ENCODE measurements at regions not wholly inside any gene's neighbourhood (a gene's known extent, or its start where the extent isn't known, plus 50 kb on each side); places are given as distances from the start of the nearest gene placed in this dataset.

DNA sequence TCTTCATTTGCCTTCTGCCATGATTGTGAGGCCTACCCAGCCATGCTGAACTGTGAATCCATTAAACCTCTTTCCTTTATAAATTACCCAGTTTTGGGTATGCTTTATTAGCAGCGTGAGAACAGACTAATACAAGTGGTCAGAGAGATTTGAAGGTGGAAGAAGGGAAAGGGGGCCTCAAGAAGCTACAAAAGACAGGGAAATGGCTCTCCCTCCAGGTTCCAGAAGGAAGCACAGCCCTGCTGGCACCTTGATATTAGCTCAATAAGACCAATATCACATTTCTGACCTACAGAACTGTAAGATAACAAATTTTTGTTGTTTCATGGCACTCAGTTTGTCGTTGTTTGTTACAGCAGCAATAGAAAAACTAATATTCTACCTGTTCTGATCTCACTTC, 536.5 kb upstream of the MARCKS start:
- H3K4me2 ChIP-seq (ENCODE audit: low read length, poor library complexity, severe bottlenecking): no peak overlapping the region
- H4K91ac ChIP-seq (ENCODE audit: low read length): no peak overlapping the region
- no peak overlapping the region for H3K4me3 ChIP-seq (ENCODE audit: insufficient read depth in 1 of 2, low read depth in 1 of 2, low read length in 2 of 2)
- H3K36me3 ChIP-seq (ENCODE audit: control insufficient read depth in 1 of 2, insufficient read depth in 2 of 2, low read depth in 1 of 2, low read length in 2 of 2): no peaks in the 10 kb centered on the region
- no peaks in the 10 kb centered on the region for H3K4me1 ChIP-seq (ENCODE audit: control insufficient read depth, insufficient read depth, low read depth, low read length)
- no peak for DNase-seq
- H3K18ac ChIP-seq (ENCODE audit: low read depth in 1 of 2, low read length in 2 of 2): no peak overlapping the region
- H2BK12ac ChIP-seq (ENCODE audit: low read length in 2 of 2): no peak overlapping the region
- no peak overlapping the region for H4K8ac ChIP-seq (ENCODE audit: low read length)
- H2AK5ac ChIP-seq (ENCODE audit: low read length, severe bottlenecking): no peak overlapping the region
- H3K23ac ChIP-seq (ENCODE audit: low read length in 2 of 2): no peak overlapping the region
- no peak overlapping the region for H2BK15ac ChIP-seq (ENCODE audit: low read depth, poor library complexity, severe bottlenecking)
- no peak overlapping the region for H2AFZ ChIP-seq (ENCODE audit: low read depth, low read length)
- H3K79me1 ChIP-seq (replicated peaks; ENCODE audit: low read length, poor library complexity, severe bottlenecking): no peaks in the 10 kb centered on the region
- H3K27ac ChIP-seq (ENCODE audit: low read length, poor library complexity, severe bottlenecking): no peak overlapping the region
- H3K9me3 ChIP-seq (ENCODE audit: control insufficient read depth, low read length): no peaks in the 10 kb centered on the region
- no peaks in the 10 kb centered on the region for H3K27me3 ChIP-seq (ENCODE audit: control insufficient read depth in 1 of 2, insufficient read depth in 1 of 2, low read length in 2 of 2)
- no peak overlapping the region for H2BK5ac ChIP-seq (ENCODE audit: low read depth, low read length, poor library complexity, severe bottlenecking)
- 90% methylated on average over 1 of the region's 2 CpGs for WGBS
- no peak overlapping the region for H3K4ac ChIP-seq (ENCODE audit: low read depth in 1 of 2, low read length in 2 of 2)
- H3K9ac ChIP-seq (ENCODE audit: low read length): no peak overlapping the region
- H3K14ac ChIP-seq (ENCODE audit: low read length in 2 of 2): no peak overlapping the region
- H2BK120ac ChIP-seq (ENCODE audit: low read depth, low read length): no peak overlapping the region

GRCh38 chr6:113326781-113327180, 530.4 kb upstream of the MARCKS start:
- Histone ChIP-seq H4K8ac (ENCODE audit: low read length) (no peak overlapping the region), H3K79me1 (replicated peaks; ENCODE audit: low read length, poor library complexity, severe bottlenecking) (no peaks in the 10 kb centered on the region), H3K27me3 (ENCODE audit: control insufficient read depth in 1 of 2, insufficient read depth in 1 of 2, low read length in 2 of 2) (no peaks in the 10 kb centered on the region), H3K14ac (ENCODE audit: low read length in 2 of 2) (no peak overlapping the region), H2BK15ac (ENCODE audit: low read depth, poor library complexity, severe bottlenecking) (no peak overlapping the region), H3K36me3 (ENCODE audit: control insufficient read depth in 1 of 2, insufficient read depth in 2 of 2, low read depth in 1 of 2, low read length in 2 of 2) (no peaks in the 10 kb centered on the region), H3K4me1 (ENCODE audit: control insufficient read depth, insufficient read depth, low read depth, low read length) (no peaks in the 10 kb centered on the region), H3K4me3 (ENCODE audit: insufficient read depth in 1 of 2, low read depth in 1 of 2, low read length in 2 of 2) (no peak overlapping the region), H3K4me2 (ENCODE audit: low read length, poor library complexity, severe bottlenecking) (no peak overlapping the region), H3K9me3 (ENCODE audit: control insufficient read depth, low read length) (no peaks in the 10 kb centered on the region), H3K4ac (ENCODE audit: low read depth in 1 of 2, low read length in 2 of 2) (no peak overlapping the region), H2BK12ac (ENCODE audit: low read length in 2 of 2) (no peak overlapping the region), H3K27ac (ENCODE audit: low read length, poor library complexity, severe bottlenecking) (no peak overlapping the region), H4K91ac (ENCODE audit: low read length) (no peak overlapping the region), H3K9ac (ENCODE audit: low read length) (no peak overlapping the region), H2AK5ac (ENCODE audit: low read length, severe bottlenecking) (no peak overlapping the region), H2BK120ac (ENCODE audit: low read depth, low read length) (no peak overlapping the region), H3K23ac (ENCODE audit: low read length in 2 of 2) (no peak overlapping the region), H3K18ac (ENCODE audit: low read depth in 1 of 2, low read length in 2 of 2) (no peak overlapping the region), H2AFZ (ENCODE audit: low read depth, low read length) (no peak overlapping the region), H2BK5ac (ENCODE audit: low read depth, low read length, poor library complexity, severe bottlenecking) (no peak overlapping the region)
- 84% methylated on average over 3 of the region's 3 CpGs for WGBS
- no peak for DNase-seq

DNA sequence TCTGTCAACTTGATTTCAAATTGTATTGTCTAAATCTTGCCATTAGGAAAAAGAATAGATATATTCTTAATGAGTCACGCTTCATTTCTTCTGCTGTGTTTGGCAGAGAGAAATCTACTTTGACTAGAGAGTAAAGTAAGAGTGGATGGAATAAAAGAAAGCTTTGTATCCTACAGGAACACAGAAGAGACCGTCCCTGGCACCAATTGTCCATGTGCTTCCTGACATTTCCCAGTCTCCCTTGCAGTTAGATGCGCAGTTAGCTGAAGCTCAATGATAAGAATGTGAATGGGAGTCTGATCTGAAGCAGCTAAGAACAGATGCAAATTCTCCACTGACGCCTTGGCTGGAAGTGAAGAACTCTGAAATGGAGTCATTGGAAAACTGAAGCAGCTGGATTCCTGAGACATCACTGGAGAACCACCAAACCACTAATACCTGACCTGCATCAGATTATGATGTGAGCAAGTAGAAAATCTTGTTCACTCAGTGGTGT, 528.2 kb upstream of the MARCKS start:
- no peaks in the 10 kb centered on the region for H3K27me3 ChIP-seq (ENCODE audit: control insufficient read depth in 1 of 2, insufficient read depth in 1 of 2, low read length in 2 of 2)
- WGBS: 94% methylated on average over 4 of the region's 4 CpGs
- no peak overlapping the region for H2AFZ ChIP-seq (ENCODE audit: low read depth, low read length)
- no peaks in the 10 kb centered on the region for H3K9me3 ChIP-seq (ENCODE audit: control insufficient read depth, low read length)
- H3K4me2 ChIP-seq (ENCODE audit: low read length, poor library complexity, severe bottlenecking): no peak overlapping the region
- no peak overlapping the region for H3K9ac ChIP-seq (ENCODE audit: low read length)
- no peak overlapping the region for H2BK12ac ChIP-seq (ENCODE audit: low read length in 2 of 2)
- no peak overlapping the region for H3K4ac ChIP-seq (ENCODE audit: low read depth in 1 of 2, low read length in 2 of 2)
- no peak overlapping the region for H4K91ac ChIP-seq (ENCODE audit: low read length)
- H3K23ac ChIP-seq (ENCODE audit: low read length in 2 of 2): no peak overlapping the region
- H2BK15ac ChIP-seq (ENCODE audit: low read depth, poor library complexity, severe bottlenecking): no peak overlapping the region
- H4K8ac ChIP-seq (ENCODE audit: low read length): no peak overlapping the region
- no peak overlapping the region for H3K14ac ChIP-seq (ENCODE audit: low read length in 2 of 2)
- H2BK5ac ChIP-seq (ENCODE audit: low read depth, low read length, poor library complexity, severe bottlenecking): no peak overlapping the region
- peak overlapping the region in 1 of 2 experiments; percentile 54 for H3K18ac ChIP-seq (ENCODE audit: low read depth in 1 of 2, low read length in 2 of 2)
- H2BK120ac ChIP-seq (ENCODE audit: low read depth, low read length): no peak overlapping the region
- H3K36me3 ChIP-seq (ENCODE audit: control insufficient read depth in 1 of 2, insufficient read depth in 2 of 2, low read depth in 1 of 2, low read length in 2 of 2): no peaks in the 10 kb centered on the region
- H3K79me1 ChIP-seq (replicated peaks; ENCODE audit: low read length, poor library complexity, severe bottlenecking): no peaks in the 10 kb centered on the region
- H2AK5ac ChIP-seq (ENCODE audit: low read length, severe bottlenecking): no peak overlapping the region
- H3K27ac ChIP-seq (ENCODE audit: low read length, poor library complexity, severe bottlenecking): no peak overlapping the region
- H3K4me3 ChIP-seq (ENCODE audit: insufficient read depth in 1 of 2, low read depth in 1 of 2, low read length in 2 of 2): no peak overlapping the region
- H3K4me1 ChIP-seq (ENCODE audit: control insufficient read depth, insufficient read depth, low read depth, low read length): no peaks in the 10 kb centered on the region
- no peak for DNase-seq

DNA sequence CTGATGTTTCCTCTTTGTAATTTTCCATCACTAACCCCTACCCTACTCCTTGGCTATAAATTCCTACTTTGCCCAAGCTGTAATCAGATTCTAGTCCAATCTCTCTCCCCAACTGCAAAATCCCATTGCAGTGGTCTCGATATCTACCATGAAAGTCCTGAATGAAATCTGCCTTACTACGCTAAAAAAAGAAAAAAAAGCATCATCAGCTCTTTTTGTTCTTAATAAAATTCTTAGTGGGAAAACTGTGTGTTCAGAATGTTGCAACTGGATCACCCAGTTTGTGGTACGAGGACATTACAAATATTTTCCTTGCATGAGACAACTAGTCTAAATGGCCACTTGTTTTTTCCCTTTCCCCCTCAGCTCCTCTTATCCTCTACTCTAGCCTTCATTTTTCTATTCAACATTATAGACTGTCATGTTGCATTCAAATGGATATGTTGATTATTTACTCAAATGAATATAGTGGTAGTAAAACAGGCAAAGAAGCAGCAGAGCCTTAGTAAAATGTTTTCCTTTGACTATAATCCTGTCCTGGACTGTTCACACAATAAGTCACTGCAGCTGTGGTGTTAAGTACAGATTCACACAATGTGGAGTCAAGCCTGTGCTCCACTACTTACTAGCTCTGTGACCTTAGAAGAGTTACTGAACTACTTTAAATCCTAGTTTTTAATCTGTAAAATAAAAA, 527.1 kb upstream of the MARCKS start:
- no peak overlapping the region for H3K27ac ChIP-seq (ENCODE audit: low read length, poor library complexity, severe bottlenecking)
- H4K8ac ChIP-seq (ENCODE audit: low read length): no peak overlapping the region
- no peak overlapping the region for H2BK5ac ChIP-seq (ENCODE audit: low read depth, low read length, poor library complexity, severe bottlenecking)
- H3K23ac ChIP-seq (ENCODE audit: low read length in 2 of 2): no peak overlapping the region
- no peak overlapping the region for H2BK15ac ChIP-seq (ENCODE audit: low read depth, poor library complexity, severe bottlenecking)
- H3K9me3 ChIP-seq (ENCODE audit: control insufficient read depth, low read length): no peaks in the 10 kb centered on the region
- H2BK120ac ChIP-seq (ENCODE audit: low read depth, low read length): no peak overlapping the region
- H2AK5ac ChIP-seq (ENCODE audit: low read length, severe bottlenecking): no peak overlapping the region
- no peaks in the 10 kb centered on the region for H3K27me3 ChIP-seq (ENCODE audit: control insufficient read depth in 1 of 2, insufficient read depth in 1 of 2, low read length in 2 of 2)
- no peak overlapping the region for H3K18ac ChIP-seq (ENCODE audit: low read depth in 1 of 2, low read length in 2 of 2)
- no peak overlapping the region for H3K14ac ChIP-seq (ENCODE audit: low read length in 2 of 2)
- H3K79me1 ChIP-seq (replicated peaks; ENCODE audit: low read length, poor library complexity, severe bottlenecking): no peaks in the 10 kb centered on the region
- no peaks in the 10 kb centered on the region for H3K4me1 ChIP-seq (ENCODE audit: control insufficient read depth, insufficient read depth, low read depth, low read length)
- no peak overlapping the region for H3K4me3 ChIP-seq (ENCODE audit: insufficient read depth in 1 of 2, low read depth in 1 of 2, low read length in 2 of 2)
- no peak overlapping the region for H2AFZ ChIP-seq (ENCODE audit: low read depth, low read length)
- no peak overlapping the region for H3K4me2 ChIP-seq (ENCODE audit: low read length, poor library complexity, severe bottlenecking)
- WGBS: 100% methylated on average over 2 of the region's 3 CpGs
- H4K91ac ChIP-seq (ENCODE audit: low read length): no peak overlapping the region
- DNase-seq: no peak
- H2BK12ac ChIP-seq (ENCODE audit: low read length in 2 of 2): no peak overlapping the region
- no peak overlapping the region for H3K4ac ChIP-seq (ENCODE audit: low read depth in 1 of 2, low read length in 2 of 2)
- no peaks in the 10 kb centered on the region for H3K36me3 ChIP-seq (ENCODE audit: control insufficient read depth in 1 of 2, insufficient read depth in 2 of 2, low read depth in 1 of 2, low read length in 2 of 2)
- H3K9ac ChIP-seq (ENCODE audit: low read length): no peak overlapping the region

All from mesenchymal stem cell (in vitro differentiated cells and primary cell).